WTC11 (cell line): ENCODE measurements at regions not wholly inside any gene's neighbourhood (a gene's known extent, or its start where the extent isn't known, plus 50 kb on each side); places are given as distances from the start of the nearest gene placed in this dataset.

Experiments
- ATAC-seq: fragments of 200-7000 bp; cut with Tn5 transposase; 2 replicates; pipeline ENCODE4 v1.10.0; 2021; ENCODE audit warnings: mild to moderate bottlenecking, moderate library complexity
- CTCF ChIA-PET: fragments of 300-600 bp; sonication (Branson Sonifier 250); formaldehyde crosslinking; loops from one replicate; lab custom pipeline; 2021; ENCODE audit warnings: antibody characterized with exemption; lab: Charles Lee
- POLR2A ChIA-PET: fragments of 350-600 bp; sonication (Branson Sonifier 250); formaldehyde crosslinking; loops from one replicate; lab custom pipeline; 2021; ENCODE audit warnings: antibody characterized with exemption; lab: Charles Lee
- DNase-seq: peaks from one replicate; pipeline ENCODE4 v3.0.0; 2021; ENCODE audit warnings: low spot score
- H3K27ac Mint-ChIP-seq: 2 replicates; pipeline ENCODE4 v1.8.0; 2021; ENCODE audit warnings: mixed read lengths
- H3K27me3 Mint-ChIP-seq: 2 replicates; pipeline ENCODE4 v1.8.0; 2021; ENCODE audit warnings: low read depth, mild to moderate bottlenecking, moderate library complexity, mixed read lengths
- H3K36me3 Mint-ChIP-seq: 2 replicates; pipeline ENCODE4 v1.8.0; 2021; ENCODE audit warnings: mixed read lengths
- H3K4me1 Mint-ChIP-seq: 2 replicates; pipeline ENCODE4 v1.8.0; 2022; ENCODE audit warnings: mixed read lengths
- H3K4me3 Mint-ChIP-seq: 2 replicates; pipeline ENCODE4 v1.8.0; 2021; ENCODE audit warnings: mild to moderate bottlenecking, moderate library complexity, mixed read lengths
- H3K9me3 Mint-ChIP-seq: 2 replicates; pipeline ENCODE4 v1.8.0; 2021; ENCODE audit warnings: mixed read lengths
- CREB1 ChIP-seq: sonication (generic); formaldehyde crosslinking; IDR thresholded peaks from 2 replicates; pipeline ENCODE4 v1.8.0; 2023; ENCODE audit warnings: mild to moderate bottlenecking, missing genetic modification reagents
- FOXK1 ChIP-seq: sonication (generic); formaldehyde crosslinking; IDR thresholded peaks from 2 replicates; pipeline ENCODE4 v1.8.0; 2022; ENCODE audit warnings: mild to moderate bottlenecking, moderate library complexity, missing genetic modification reagents
- JAZF1 ChIP-seq: fragments of 250-450 bp; sonication (Bioruptor Pico); IDR thresholded peaks from 2 replicates; pipeline ENCODE4 v1.9.0; 2021; ENCODE audit warnings: moderate library complexity, mild to moderate bottlenecking, inconsistent platforms
- MXD4 ChIP-seq: fragments of 250-450 bp; sonication (Bioruptor Pico); IDR thresholded peaks from 2 replicates; pipeline ENCODE4 v1.8.0; 2021; ENCODE audit warnings: mild to moderate bottlenecking, moderate library complexity, borderline replicate concordance
- MYBL2 ChIP-seq: sonication (generic); formaldehyde crosslinking; IDR thresholded peaks from 2 replicates; pipeline ENCODE4 v1.8.1; 2023; ENCODE audit warnings: mild to moderate bottlenecking, moderate library complexity, missing genetic modification reagents
- NFATC4 ChIP-seq: fragments of 250-450 bp; sonication (Bioruptor Pico); IDR thresholded peaks from 2 replicates; pipeline ENCODE4 v1.9.0; 2021; ENCODE audit warnings: mild to moderate bottlenecking
- NFE2L1 ChIP-seq: sonication (generic); formaldehyde crosslinking; IDR thresholded peaks from 2 replicates; pipeline ENCODE4 v1.8.1; 2023; ENCODE audit warnings: missing genetic modification reagents
- NR2C2 ChIP-seq: sonication (generic); formaldehyde crosslinking; IDR thresholded peaks from 2 replicates; pipeline ENCODE4 v1.8.0; 2022; ENCODE audit warnings: mild to moderate bottlenecking, missing genetic modification reagents
- RELA ChIP-seq: sonication (generic); formaldehyde crosslinking; IDR thresholded peaks from 2 replicates; pipeline ENCODE4 v1.8.1; 2022; ENCODE audit warnings: missing genetic modification reagents, mild to moderate bottlenecking, borderline replicate concordance
- TP53 ChIP-seq: sonication (generic); formaldehyde crosslinking; IDR thresholded peaks from 2 replicates; pipeline ENCODE4 v1.8.1; 2023; ENCODE audit warnings: mild to moderate bottlenecking, missing genetic modification reagents
- ZBTB21 ChIP-seq: sonication (generic); formaldehyde crosslinking; IDR thresholded peaks from 2 replicates; pipeline ENCODE4 v1.8.1; 2023; ENCODE audit warnings: mild to moderate bottlenecking, missing genetic modification reagents, borderline replicate concordance
- ZNF121 ChIP-seq: sonication (generic); formaldehyde crosslinking; IDR thresholded peaks from 2 replicates; pipeline ENCODE4 v1.8.0; 2023; ENCODE audit warnings: missing genetic modification reagents
- ZNF263 ChIP-seq: sonication (generic); formaldehyde crosslinking; IDR thresholded peaks from 2 replicates; pipeline ENCODE4 v1.8.1; 2022; ENCODE audit warnings: low read depth, mild to moderate bottlenecking, moderate library complexity, missing genetic modification reagents
- ZNF281 ChIP-seq: sonication (generic); formaldehyde crosslinking; IDR thresholded peaks from 2 replicates; pipeline ENCODE4 v1.8.0; 2023; ENCODE audit warnings: mild to moderate bottlenecking, missing genetic modification reagents
- TF ChIP-seq, protein P1 (sequence below): sonication (generic); formaldehyde crosslinking; IDR thresholded peaks from 2 replicates; pipeline ENCODE4 v1.8.0; 2022; ENCODE audit warnings: mild to moderate bottlenecking, missing genetic modification reagents
- TF ChIP-seq, protein P2 (sequence below): sonication (generic); formaldehyde crosslinking; IDR thresholded peaks from 2 replicates; pipeline ENCODE4 v1.8.1; 2022; ENCODE audit warnings: missing genetic modification reagents, borderline replicate concordance
- TF ChIP-seq, protein P3 (sequence below): fragments of 250-450 bp; sonication (Bioruptor Pico); IDR thresholded peaks from 2 replicates; pipeline ENCODE4 v1.9.0; 2021; ENCODE audit warnings: mild to moderate bottlenecking, borderline replicate concordance
- TF ChIP-seq, protein P4 (sequence below): sonication (generic); formaldehyde crosslinking; conservative IDR thresholded peaks from 2 replicates; pipeline ENCODE4 v1.8.1; 2023; ENCODE audit warnings: mild to moderate bottlenecking, low read depth, missing genetic modification reagents, moderate library complexity

DNA sequence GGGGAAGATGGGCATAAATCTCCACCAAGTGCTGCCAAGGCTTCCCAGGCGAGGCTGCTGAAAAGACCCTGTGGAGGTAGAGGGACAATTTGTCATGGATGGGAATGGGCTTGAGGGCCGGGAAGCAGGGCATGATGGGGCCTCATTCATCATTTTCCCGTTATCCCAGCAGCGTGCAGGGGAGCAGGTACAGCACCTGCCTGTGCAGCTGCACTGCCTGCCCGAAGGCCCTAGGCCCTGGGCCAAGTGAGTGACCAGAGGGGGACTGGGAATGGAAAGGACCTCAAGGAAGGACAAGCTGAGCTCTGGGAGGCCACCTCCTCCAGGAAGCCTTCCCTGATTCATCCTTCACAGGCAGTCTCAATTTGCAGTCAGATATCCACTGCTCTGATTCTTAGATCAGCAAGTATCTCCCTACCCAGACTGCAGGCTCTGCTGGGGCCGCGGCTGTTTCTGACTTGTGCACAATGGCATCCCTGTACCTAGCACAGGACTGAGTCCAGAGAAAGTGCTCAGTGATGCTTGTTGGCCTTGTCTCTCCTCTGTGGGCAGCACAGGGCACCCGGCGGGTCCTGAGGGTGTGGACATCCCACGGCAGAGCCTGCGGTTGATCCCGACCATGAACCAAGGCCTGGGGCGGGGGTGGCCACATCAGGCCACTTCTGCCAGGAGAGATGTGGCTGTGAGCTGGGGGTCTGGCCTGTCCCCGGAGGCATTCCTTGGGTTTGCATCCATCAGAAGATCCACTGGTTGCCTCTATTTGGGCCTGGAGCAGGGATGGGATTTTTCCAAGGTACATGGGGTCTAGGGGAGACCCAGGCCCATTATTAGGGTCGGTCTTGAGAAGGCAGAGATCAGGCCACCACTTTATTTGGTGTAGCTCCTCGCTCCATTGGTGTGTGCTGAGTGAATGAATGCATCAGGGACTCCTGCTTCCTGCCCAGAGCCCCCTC is 167.3 kb upstream of the RTL1 start:
- Mint-ChIP-seq H3K4me1 (peaks cover 23% of the 10 kb centered on the region), H3K27ac (no peak overlapping the region), H3K4me3 (no peak overlapping the region), H3K27me3 (no peaks in the 10 kb centered on the region)
- no peak for ATAC-seq
- POLR2A ChIA-PET, result no interaction called here
- TF ChIP-seq NFE2L1 (CRISPR knock-in tag) (no peak), ZNF263 (no peak)
- TF ChIP-seq, all 79 proteins: peak for 0
- DNase-seq, result peak; percentile 4
- CTCF ChIA-PET, result no interaction called here
- H3K9me3 Mint-ChIP-seq, result peaks cover 6% of the 10 kb centered on the region; the same call in 1 of the 2 replicates
- peaks cover 17% of the 10 kb centered on the region for H3K36me3 Mint-ChIP-seq

- ATAC-seq (no peak), DNase-seq (peak; percentile 6)
- Mint-ChIP-seq H3K9me3 (peaks cover 6% of the 10 kb centered on the region; the same call in 1 of the 2 replicates), H3K36me3 (peaks cover 15% of the 10 kb centered on the region), H3K4me1 (peaks cover 24% of the 10 kb centered on the region), H3K4me3 (no peak overlapping the region), H3K27ac (no peak overlapping the region), H3K27me3 (peaks cover under 1% of the 10 kb centered on the region; the same call in 1 of the 2 replicates)
- POLR2A ChIA-PET, result no interaction called here
- TF ChIP-seq NFATC4, result no peak
- no peak for TF ChIP-seq RELA (CRISPR knock-in tag)
- TF ChIP-seq, protein P1, sequence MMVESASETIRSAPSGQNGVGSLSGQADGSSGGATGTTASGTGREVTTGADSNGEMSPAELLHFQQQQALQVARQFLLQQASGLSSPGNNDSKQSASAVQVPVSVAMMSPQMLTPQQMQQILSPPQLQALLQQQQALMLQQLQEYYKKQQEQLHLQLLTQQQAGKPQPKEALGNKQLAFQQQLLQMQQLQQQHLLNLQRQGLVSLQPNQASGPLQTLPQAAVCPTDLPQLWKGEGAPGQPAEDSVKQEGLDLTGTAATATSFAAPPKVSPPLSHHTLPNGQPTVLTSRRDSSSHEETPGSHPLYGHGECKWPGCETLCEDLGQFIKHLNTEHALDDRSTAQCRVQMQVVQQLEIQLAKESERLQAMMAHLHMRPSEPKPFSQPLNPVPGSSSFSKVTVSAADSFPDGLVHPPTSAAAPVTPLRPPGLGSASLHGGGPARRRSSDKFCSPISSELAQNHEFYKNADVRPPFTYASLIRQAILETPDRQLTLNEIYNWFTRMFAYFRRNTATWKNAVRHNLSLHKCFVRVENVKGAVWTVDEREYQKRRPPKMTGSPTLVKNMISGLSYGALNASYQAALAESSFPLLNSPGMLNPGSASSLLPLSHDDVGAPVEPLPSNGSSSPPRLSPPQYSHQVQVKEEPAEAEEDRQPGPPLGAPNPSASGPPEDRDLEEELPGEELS (CRISPR knock-in tag), result no peak
- no peak for TF ChIP-seq MYBL2 (CRISPR knock-in tag)
- no peak for TF ChIP-seq TP53 (CRISPR knock-in tag)
- TF ChIP-seq ZBTB21, result no peak
- no peak for TF ChIP-seq ZNF263
- TF ChIP-seq CREB1, result no peak
- TF ChIP-seq, protein P2, sequence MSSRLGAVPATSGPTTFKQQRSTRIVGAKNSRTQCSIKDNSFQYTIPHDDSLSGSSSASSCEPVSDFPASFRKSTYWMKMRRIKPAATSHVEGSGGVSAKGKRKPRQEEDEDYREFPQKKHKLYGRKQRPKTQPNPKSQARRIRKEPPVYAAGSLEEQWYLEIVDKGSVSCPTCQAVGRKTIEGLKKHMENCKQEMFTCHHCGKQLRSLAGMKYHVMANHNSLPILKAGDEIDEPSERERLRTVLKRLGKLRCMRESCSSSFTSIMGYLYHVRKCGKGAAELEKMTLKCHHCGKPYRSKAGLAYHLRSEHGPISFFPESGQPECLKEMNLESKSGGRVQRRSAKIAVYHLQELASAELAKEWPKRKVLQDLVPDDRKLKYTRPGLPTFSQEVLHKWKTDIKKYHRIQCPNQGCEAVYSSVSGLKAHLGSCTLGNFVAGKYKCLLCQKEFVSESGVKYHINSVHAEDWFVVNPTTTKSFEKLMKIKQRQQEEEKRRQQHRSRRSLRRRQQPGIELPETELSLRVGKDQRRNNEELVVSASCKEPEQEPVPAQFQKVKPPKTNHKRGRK (CRISPR knock-in tag), result no peak
- no peak for TF ChIP-seq ZNF281 (CRISPR knock-in tag)
- TF ChIP-seq MXD4 (CRISPR knock-in tag), result no peak
- TF ChIP-seq, protein P3, sequence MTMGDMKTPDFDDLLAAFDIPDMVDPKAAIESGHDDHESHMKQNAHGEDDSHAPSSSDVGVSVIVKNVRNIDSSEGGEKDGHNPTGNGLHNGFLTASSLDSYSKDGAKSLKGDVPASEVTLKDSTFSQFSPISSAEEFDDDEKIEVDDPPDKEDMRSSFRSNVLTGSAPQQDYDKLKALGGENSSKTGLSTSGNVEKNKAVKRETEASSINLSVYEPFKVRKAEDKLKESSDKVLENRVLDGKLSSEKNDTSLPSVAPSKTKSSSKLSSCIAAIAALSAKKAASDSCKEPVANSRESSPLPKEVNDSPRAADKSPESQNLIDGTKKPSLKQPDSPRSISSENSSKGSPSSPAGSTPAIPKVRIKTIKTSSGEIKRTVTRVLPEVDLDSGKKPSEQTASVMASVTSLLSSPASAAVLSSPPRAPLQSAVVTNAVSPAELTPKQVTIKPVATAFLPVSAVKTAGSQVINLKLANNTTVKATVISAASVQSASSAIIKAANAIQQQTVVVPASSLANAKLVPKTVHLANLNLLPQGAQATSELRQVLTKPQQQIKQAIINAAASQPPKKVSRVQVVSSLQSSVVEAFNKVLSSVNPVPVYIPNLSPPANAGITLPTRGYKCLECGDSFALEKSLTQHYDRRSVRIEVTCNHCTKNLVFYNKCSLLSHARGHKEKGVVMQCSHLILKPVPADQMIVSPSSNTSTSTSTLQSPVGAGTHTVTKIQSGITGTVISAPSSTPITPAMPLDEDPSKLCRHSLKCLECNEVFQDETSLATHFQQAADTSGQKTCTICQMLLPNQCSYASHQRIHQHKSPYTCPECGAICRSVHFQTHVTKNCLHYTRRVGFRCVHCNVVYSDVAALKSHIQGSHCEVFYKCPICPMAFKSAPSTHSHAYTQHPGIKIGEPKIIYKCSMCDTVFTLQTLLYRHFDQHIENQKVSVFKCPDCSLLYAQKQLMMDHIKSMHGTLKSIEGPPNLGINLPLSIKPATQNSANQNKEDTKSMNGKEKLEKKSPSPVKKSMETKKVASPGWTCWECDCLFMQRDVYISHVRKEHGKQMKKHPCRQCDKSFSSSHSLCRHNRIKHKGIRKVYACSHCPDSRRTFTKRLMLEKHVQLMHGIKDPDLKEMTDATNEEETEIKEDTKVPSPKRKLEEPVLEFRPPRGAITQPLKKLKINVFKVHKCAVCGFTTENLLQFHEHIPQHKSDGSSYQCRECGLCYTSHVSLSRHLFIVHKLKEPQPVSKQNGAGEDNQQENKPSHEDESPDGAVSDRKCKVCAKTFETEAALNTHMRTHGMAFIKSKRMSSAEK (CRISPR knock-in tag), result no peak
- TF ChIP-seq FOXK1 (CRISPR knock-in tag), result no peak
- no peak for TF ChIP-seq NR2C2 (CRISPR knock-in tag)
- TF ChIP-seq ZNF121 (CRISPR knock-in tag), result no peak
- TF ChIP-seq, protein P4, sequence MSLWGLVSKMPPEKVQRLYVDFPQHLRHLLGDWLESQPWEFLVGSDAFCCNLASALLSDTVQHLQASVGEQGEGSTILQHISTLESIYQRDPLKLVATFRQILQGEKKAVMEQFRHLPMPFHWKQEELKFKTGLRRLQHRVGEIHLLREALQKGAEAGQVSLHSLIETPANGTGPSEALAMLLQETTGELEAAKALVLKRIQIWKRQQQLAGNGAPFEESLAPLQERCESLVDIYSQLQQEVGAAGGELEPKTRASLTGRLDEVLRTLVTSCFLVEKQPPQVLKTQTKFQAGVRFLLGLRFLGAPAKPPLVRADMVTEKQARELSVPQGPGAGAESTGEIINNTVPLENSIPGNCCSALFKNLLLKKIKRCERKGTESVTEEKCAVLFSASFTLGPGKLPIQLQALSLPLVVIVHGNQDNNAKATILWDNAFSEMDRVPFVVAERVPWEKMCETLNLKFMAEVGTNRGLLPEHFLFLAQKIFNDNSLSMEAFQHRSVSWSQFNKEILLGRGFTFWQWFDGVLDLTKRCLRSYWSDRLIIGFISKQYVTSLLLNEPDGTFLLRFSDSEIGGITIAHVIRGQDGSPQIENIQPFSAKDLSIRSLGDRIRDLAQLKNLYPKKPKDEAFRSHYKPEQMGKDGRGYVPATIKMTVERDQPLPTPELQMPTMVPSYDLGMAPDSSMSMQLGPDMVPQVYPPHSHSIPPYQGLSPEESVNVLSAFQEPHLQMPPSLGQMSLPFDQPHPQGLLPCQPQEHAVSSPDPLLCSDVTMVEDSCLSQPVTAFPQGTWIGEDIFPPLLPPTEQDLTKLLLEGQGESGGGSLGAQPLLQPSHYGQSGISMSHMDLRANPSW (CRISPR knock-in tag), result no peak
- no peak for TF ChIP-seq JAZF1 (CRISPR knock-in tag)
- CTCF ChIA-PET, result no interaction called here
These were observed 168.0 kb upstream of the RTL1 start for GRCh38 chr14:101071493-101071906.
